ENCODE measurements at regions not wholly inside any gene's neighbourhood (a gene's known extent, or its start where the extent isn't known, plus 50 kb on each side); places are given as distances from the start of the nearest gene placed in this dataset.

GRCh38 chr1:4422504-4423289 is 231.7 kb upstream of the AJAP1 start:
- no peak for TF ChIP-seq CTCF (IDR thresholded peaks at IDR 0.05; ENCODE audit: unreplicated experiment)
- H3K27me3 Mint-ChIP-seq (ENCODE audit: unreplicated experiment), result peaks cover 13% of the 10 kb centered on the region
- H3K9me3 Mint-ChIP-seq (ENCODE audit: unreplicated experiment), result peaks cover 56% of the 10 kb centered on the region
- H3K27ac Mint-ChIP-seq (ENCODE audit: unreplicated experiment), result no peak overlapping the region
- H3K4me1 Mint-ChIP-seq (ENCODE audit: unreplicated experiment), result no peaks in the 10 kb centered on the region
- H3K36me3 Mint-ChIP-seq (ENCODE audit: low read depth, unreplicated experiment), result peaks cover 5% of the 10 kb centered on the region
- no peak for DNase-seq (ENCODE audit: low spot score)
- H3K4me3 Mint-ChIP-seq (ENCODE audit: unreplicated experiment), result no peak overlapping the region

GRCh38 chr1:4424254-4424653 is 230.2 kb upstream of the AJAP1 start:
- no peak overlapping the region for H3K27ac Mint-ChIP-seq (ENCODE audit: unreplicated experiment)
- no peak for TF ChIP-seq CTCF (IDR thresholded peaks at IDR 0.05; ENCODE audit: unreplicated experiment)
- peaks cover 47% of the 10 kb centered on the region for H3K9me3 Mint-ChIP-seq (ENCODE audit: unreplicated experiment)
- H3K36me3 Mint-ChIP-seq (ENCODE audit: low read depth, unreplicated experiment), result peaks cover 5% of the 10 kb centered on the region
- H3K4me3 Mint-ChIP-seq (ENCODE audit: unreplicated experiment), result no peak overlapping the region
- no peak for DNase-seq (ENCODE audit: low spot score)
- no peaks in the 10 kb centered on the region for H3K4me1 Mint-ChIP-seq (ENCODE audit: unreplicated experiment)
- H3K27me3 Mint-ChIP-seq (ENCODE audit: unreplicated experiment), result peaks cover 8% of the 10 kb centered on the region

DNA sequence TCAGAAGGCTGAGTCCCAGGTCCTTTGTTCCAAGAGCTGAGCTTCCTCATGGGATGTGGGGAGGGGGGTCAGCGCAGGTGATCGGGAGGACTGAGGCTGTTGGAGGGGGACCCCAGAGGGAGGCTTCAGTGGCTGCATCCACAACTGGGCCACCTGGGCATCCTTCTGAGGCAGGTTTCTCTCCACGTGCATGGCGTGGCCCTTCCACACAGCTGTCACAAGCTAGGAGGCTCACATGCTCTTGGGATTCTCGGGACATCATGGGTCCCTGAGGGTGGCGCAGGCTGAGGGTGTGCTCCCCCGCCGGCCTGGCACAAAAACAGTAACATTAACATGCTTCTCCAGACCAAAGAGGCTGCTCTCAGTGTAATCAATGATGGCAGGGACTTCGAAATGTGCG is 229.6 kb upstream of the AJAP1 start:
- no peak overlapping the region for H3K4me3 Mint-ChIP-seq (ENCODE audit: unreplicated experiment)
- DNase-seq (ENCODE audit: low spot score), result no peak
- H3K27ac Mint-ChIP-seq (ENCODE audit: unreplicated experiment), result no peak overlapping the region
- H3K4me1 Mint-ChIP-seq (ENCODE audit: unreplicated experiment), result no peaks in the 10 kb centered on the region
- no peak for TF ChIP-seq CTCF (IDR thresholded peaks at IDR 0.05; ENCODE audit: unreplicated experiment)
- peaks cover 42% of the 10 kb centered on the region for H3K9me3 Mint-ChIP-seq (ENCODE audit: unreplicated experiment)
- peaks cover 8% of the 10 kb centered on the region for H3K27me3 Mint-ChIP-seq (ENCODE audit: unreplicated experiment)
- H3K36me3 Mint-ChIP-seq (ENCODE audit: low read depth, unreplicated experiment), result peaks cover 5% of the 10 kb centered on the region

DNA sequence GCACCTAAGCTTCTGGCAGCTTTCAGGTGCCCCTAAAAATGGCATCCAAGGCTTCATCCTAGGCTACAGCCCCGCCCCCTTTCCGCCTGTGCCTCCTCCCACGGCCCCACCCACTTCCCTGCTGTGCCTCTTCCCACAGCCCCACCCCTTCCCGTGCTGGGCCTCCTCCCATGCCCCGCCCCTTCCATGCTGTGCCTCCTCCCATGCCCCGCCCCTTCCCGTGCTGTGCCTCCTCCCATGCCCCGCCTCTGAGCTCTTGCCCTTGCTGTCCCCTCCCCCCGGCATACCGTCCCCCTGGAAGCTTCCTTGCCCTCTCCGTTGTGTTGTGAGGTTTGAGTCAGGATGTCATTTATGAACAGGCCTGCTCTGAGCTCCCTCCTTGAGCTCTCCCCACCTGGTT is 228.5 kb upstream of the AJAP1 start:
- no peak for TF ChIP-seq CTCF (IDR thresholded peaks at IDR 0.05; ENCODE audit: unreplicated experiment)
- Mint-ChIP-seq H3K4me1 (ENCODE audit: unreplicated experiment) (no peaks in the 10 kb centered on the region), H3K4me3 (ENCODE audit: unreplicated experiment) (no peak overlapping the region), H3K27ac (ENCODE audit: unreplicated experiment) (no peak overlapping the region), H3K27me3 (ENCODE audit: unreplicated experiment) (peaks cover 8% of the 10 kb centered on the region), H3K36me3 (ENCODE audit: low read depth, unreplicated experiment) (peaks cover 5% of the 10 kb centered on the region), H3K9me3 (ENCODE audit: unreplicated experiment) (peaks cover 37% of the 10 kb centered on the region)
- no peak for DNase-seq (ENCODE audit: low spot score)

GRCh38 chr1:4428711-4429110 is 225.7 kb upstream of the AJAP1 start:
- Mint-ChIP-seq H3K4me1 (ENCODE audit: unreplicated experiment) (no peaks in the 10 kb centered on the region), H3K36me3 (ENCODE audit: low read depth, unreplicated experiment) (peaks cover 5% of the 10 kb centered on the region), H3K9me3 (ENCODE audit: unreplicated experiment) (peaks cover 37% of the 10 kb centered on the region), H3K27me3 (ENCODE audit: unreplicated experiment) (peaks cover 7% of the 10 kb centered on the region), H3K4me3 (ENCODE audit: unreplicated experiment) (no peak overlapping the region), H3K27ac (ENCODE audit: unreplicated experiment) (no peak overlapping the region)
- TF ChIP-seq CTCF (IDR thresholded peaks at IDR 0.05; ENCODE audit: unreplicated experiment), result no peak
- no peak for DNase-seq (ENCODE audit: low spot score)
